ENCODE measurements at regions not wholly inside any gene's neighbourhood (a gene's known extent, or its start where the extent isn't known, plus 50 kb on each side); places are given as distances from the start of the nearest gene placed in this dataset.
"Not testable (repeated sequence)": the region's sequence is repeated elsewhere in the genome, so short reads cannot be mapped to it uniquely, and the experiment has no call there.

DNA sequence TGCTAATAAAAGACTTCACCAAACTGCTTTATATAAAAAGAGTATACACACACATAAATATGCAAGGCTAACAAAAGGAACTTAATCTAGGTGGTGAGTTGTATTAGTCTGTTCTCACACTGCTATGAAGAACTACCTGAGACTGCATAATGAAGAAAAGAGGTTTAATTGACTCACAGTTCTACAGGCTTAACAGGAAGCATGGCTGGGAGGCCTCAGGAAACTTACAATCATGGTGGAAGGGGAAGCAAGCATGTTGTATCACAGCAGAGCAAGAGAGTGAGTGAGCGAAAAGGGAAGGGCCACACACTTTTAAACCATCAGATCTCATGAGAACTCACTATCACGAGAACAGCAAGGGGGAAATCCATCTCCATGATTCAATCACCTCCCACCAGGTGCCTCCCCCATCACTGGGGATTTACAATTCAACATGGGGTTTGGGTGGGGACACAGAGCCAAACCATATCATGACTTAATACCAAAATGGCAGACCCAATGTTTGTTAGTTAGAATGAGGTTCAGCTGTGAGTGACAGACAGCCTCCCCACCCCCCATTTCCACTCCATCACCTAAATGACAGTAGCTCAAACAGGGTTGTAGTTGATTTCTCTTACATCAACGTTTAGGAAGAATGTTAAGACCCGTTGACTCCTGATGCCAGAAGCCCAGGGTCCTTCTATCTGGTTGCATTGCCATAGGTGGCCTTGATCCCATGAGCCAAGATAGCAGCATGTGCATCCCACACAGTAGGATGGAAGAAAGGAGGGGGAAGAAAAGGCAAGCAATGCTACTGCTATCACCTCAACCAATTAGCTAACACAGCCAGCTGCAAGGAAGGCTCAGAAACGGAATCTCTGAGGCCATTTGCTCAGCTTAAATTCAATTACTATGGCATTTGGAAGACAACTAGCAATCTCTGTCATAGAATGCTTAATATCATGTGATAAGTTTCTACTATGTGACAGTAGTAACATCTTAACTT lies 77.0 kb downstream of the CCDC71L start:
- no peak for DNase-seq (ENCODE audit: low read depth)

DNA sequence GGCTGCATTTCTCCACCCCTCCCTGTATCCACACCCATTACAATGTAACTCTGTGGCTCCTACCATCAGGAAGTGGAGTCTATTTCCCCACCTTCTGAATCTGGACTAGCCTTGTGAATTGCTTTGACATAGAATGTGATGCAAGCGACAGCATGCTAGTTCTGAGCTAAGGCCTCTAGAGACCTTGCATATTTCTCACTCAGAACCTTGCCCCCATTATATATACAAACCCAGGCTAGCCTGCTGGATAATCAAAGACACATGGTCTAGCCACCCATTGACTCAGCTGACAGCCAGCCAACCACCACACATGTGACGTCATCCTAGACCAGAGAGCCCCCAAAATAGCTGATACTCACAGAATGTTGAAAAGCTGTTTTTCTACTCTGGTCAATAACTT lies 77.9 kb downstream of the CCDC71L start:
- no peak for DNase-seq (ENCODE audit: low read depth)

DNA sequence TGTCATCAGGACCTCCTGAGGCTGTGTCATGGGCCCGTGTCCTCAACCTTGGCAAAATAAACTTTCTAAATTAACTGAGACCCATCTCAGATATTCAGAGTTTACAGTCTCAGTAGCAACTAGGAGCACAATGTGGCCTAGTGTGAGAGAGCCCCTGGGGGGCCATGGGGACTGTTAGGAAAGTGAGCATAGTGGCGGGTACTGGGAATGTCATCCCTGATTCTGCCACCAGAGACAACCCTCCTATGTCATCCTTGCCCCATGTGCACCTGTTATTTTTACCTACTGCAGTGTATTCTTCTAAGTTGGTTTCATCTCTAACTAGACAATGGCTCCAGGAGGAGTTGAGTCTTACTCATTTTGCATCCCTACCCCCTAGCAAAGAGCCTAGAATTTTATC lies 78.6 kb downstream of the CCDC71L start:
- DNase-seq (ENCODE audit: low read depth): no peak

DNA sequence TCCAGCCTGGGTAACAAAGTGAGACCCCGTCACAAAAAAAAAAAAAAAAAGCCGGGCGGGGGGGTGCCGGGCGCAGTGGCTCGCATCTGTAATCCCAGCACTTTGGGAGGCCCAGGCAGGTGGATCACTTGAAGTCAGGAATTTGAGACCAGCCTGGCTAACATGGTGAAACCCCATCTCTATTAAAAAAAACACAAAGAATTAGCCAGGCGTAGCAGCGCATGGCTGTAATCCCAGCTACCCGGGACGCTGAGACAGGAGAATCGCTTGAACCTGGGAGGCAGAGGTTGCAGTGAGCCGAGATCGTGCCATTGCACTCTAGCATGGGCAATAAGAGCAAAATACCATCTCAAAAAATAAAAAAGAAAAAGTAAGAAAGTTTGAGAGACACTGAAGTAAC lies 81.9 kb downstream of the CCDC71L start:
- not testable (repeated sequence) for DNase-seq (ENCODE audit: low read depth)

DNA sequence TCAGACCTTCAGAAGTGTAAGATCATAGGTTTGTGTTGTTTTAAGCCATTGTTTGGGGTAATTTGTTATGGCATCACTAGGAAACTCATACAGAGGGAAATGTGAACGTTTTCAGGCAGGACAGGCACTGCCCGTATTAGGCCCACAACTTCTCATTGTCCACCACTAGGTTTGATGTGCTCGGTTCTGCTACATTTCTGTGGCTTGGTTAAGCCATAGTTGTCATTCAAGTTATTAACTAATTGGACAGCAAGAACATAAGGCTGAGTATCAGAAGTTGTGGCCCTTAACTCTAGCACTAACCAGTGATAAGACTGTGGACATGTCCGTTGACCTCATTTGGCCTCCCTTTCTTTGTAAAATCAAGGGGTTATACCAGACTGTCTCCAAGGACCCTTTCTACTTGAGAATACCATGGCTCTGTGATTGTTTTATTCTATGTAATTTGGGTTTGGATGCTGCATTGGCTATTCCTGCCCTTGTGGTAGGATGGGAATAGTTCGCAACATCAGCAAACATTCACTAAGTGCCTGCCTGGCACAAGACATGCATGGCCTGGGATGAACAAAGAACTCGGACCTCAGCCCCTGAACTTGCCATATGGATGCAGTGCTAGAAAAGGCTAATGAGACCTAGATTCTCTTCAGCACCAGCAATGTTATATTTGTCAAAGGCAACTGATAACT lies 85.7 kb downstream of the CCDC71L start:
- no peak for DNase-seq (ENCODE audit: low read depth)

DNA sequence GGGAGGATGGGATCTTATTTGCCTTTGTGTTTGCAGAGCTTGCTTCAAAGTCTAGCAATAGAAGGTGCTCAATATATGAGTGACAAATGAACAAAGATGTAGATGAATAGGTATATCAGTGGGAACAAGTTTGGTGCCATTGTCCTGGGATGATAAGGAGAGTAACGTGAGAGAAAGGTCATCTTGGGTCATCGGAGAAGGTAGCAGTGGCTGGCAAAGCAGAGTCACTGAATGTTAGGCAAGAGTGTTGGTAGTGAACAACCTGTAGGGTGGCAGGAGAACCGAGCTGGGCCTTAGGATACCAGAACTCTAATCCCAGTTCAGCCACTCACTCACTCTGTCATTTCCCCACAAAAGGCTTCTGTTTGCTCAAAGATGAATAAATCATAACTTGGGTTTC lies 87.2 kb downstream of the CCDC71L start:
- DNase-seq (ENCODE audit: low read depth): no peak

DNA sequence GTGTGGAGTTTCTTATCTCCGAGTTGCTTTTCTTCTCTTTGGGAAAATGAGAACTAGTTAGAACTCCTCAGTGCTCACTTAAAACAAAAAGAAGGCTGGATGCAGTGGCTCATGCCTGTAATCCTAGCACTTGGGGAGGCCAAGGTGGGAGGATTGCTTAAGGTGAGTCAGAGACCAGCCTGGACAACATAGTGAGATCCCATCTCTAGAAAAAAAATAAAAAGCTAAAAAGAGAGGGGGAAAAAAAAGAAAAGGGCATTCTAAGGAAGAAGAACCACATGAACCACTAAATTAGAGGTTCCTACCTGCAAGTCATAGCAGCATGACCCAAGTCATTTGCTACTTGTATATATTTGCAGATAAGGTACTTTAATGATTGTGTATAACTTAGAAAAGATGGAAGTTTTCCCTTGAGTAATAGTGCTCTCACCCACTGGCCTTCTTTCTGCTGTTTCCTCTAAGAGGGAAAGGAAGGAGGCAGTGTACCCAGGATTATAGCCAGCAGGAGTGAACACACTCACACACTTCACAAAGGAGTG lies 87.8 kb downstream of the CCDC71L start:
- no peak for DNase-seq (ENCODE audit: low read depth)

DNA sequence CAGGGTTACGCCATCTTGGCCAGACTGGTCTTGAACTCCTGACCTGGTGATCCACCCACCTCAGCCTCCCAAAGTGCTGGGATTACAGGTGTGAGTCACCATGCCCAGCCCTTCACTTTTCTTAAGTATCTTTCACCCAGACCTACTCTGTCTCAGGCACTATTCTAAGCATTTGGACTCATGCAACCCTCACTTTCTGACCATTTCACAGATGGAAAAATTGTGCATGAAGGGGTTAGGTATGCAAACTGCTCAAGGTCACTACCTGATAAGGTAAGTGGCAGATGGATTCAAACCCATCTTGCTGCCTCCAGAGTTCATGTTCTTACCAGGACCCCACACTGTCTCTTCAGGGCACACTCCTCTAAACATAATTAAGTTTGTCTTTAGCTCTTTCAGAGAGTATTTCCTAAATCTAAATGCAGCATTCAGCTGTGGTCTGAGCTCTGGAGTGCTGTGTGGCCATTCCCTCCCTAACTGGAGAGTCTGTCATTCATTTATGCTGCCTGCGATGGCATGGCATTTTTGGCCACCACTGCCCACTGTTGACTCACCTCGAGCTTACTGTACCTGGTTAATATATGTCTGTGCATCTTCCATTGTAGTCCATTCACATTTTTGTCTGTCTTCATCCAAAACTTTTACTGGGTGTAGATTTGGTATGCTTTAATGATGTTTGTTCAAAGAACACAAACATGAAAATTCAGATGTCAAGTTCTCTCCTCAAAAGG lies 88.4 kb downstream of the CCDC71L start:
- no peak for DNase-seq (ENCODE audit: low read depth)

DNA sequence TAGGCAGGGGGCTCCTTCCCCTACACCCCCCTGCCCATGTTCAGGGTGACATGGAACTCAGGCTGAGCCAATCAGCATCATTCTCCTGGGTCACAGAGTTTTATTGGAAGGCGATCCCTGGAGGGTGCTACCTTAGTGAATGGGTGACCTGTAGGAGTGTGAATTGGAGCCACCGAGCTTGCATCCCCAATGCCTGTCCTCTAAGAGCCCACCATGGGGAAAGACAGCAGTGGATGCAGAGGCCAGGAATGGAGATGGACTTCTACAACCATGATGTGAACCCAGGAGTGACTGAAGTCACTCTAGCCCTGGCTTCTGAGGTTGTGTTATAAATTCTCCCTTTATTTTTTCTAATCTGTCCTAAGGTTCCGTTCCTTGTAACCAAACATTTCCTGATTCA lies 89.4 kb downstream of the CCDC71L start:
- no peak for DNase-seq (ENCODE audit: low read depth)

DNA sequence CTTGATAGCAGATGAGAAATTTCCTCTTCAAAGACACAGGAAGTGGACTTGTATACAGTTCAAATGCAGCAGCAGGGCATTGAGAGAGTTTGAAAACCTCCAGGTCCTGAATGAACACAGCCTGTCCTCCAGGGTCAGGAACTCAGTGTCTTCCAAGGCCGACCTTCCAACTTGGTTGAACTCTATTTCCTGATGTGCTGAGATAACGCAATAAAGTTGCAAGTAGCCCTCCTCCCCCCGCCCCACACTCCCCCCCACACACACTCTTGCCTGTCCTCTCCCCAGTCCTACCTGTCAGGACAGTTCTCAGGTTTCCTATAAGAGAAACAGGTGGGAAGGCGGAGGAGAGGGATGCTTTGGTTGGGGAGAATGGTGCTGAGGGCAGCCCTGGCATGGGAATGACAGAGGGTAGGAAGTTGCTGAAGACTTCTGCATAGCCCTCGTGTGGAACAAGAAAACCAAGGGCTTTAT lies 90.0 kb downstream of the CCDC71L start:
- DNase-seq (ENCODE audit: low read depth): no peak

DNA sequence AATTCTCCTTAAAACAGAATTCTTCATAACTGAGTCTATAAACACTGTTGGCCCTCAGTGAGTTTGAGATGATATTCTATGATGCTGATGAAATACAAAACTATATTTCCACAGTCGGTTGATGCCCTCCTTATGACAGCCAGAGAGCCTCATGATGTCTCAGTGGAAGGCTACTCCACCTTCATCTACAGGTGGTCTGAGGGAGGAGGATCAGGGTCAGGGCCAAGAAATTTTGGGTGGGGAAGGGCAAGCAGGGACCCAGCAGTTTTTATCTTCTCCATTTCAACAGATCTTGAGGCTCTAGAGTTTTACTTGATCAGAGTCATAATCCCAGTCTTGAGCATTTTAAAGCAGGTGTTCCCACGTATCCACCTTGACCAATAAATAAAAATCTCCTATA lies 90.8 kb downstream of the CCDC71L start:
- no peak for DNase-seq (ENCODE audit: low read depth)

DNA sequence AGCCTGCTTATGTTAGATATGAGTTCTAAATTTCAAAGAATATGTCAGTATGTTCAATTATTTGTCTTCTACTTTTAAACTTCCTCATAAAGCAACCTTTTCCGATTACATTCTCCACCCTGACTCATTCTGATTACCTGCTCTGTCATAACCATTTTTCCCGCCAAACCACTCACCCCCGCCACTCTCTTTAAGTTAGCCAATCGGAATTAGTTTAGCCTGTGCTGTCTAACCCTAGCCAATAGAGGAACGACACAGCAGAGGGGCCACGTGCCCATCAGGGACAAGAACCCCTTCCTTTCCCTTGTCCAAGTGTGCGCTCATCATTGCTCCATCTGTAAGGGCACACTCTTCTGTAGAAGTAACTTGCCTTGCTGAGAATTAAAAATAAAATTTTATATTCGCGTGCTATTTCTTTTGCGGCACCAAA lies 91.4 kb downstream of the CCDC71L start:
- no peak for DNase-seq (ENCODE audit: low read depth)

DNA sequence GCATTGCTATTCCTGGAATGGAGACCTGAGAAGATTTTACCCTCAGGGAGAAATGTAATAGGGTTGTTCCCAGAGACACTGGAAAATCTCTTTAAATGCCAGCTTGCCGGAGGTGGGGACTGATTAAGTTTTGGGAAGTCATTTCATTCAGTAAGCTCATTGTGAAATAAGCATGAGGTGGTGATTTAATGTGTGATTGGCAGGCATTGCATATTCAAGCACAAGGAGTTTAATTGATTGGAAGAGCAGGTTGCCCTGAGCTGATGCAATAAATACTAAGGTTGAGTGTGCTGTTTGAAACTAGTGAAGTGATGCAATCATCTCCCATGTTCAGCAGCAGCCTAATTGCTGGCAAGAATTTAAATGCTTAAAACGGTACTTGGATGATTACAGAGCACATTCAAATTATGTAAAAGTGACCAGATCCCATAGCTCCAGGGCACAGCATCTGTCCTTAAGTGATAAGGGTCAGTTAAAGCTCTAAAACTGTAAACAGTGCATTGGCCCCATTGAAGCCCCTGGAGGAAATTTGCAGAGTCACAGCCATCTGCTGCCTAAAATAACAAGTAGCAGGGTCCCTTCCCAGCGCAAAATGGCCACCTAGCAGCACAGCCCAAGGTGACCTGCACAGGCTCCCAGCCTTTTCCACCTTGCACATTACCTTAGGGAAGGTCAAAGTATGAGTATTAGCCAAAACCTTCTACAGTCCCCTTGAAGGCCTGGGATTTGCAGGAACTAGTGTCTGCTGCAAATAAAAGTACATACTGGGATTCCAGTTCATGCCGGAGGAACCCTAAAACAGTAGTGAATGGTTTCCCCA lies 92.1 kb downstream of the CCDC71L start:
- no peak for DNase-seq (ENCODE audit: low read depth)

DNA sequence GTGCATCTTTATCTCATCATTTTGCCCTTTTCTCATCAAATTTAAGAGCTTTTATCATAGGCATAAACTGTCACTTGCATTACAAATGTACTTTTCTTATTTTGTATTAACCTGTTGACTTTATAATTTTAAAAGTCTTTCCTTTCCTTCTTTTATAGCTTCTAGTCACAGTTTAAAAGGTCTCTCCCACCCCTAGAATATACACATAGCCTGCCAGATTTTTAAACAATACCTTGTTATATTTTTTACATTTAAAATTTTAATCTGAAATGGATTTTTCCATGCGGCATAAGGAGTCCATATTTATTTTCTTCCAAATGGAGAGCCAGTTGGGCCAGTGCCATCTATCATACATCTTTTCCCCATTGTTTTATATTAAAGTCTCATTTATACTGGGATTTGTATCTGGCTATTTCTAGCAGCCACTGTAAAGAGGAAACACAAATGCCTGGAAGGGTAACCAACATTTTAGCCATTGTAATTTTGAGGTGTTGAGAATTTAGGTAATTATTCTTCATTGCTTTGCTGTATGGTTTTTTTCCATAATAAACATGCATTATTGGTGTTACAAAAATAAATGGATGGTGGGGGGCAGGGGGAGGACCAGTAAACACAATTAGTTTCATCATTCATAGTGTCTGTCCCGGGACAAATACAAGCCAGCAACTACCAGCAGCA lies 92.8 kb downstream of the CCDC71L start:
- DNase-seq (ENCODE audit: low read depth): no peak

DNA sequence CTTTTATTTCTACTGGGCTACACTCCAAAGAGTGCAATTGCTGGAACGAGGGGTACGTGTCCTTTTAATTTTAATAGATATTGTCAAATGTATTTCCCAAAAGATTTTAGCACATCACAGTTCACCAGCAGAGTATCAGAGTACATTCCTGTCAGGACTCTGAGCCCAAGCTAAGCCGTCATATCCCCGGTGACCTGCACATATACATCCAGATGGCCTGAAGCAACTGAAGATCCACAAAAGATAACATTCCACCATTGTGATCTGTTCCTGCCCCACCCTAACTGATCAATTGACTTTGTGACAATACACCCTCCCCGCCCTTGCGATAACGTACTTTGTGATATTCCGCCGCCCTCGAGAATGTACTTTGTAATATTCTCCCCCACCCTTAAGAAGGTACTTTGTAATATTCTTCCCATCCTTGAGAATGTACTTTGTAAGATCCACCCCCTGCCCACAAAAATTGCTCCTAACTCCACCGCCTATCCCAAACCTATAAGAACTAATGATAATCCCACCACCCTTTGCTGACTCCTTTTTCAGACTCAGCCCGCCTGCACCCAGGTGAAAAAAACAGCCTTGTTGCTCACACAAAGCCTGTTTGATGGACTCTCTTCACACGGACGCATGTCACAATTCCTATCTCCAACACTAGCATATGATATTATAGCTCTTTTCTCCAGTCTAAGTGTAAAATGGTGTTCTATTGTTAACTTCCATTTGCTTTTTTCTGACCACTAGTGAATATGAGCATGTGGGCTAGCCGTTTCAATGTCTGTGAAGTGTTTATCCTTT lies 93.6 kb downstream of the CCDC71L start:
- not testable (repeated sequence) for DNase-seq (ENCODE audit: low read depth)

DNA sequence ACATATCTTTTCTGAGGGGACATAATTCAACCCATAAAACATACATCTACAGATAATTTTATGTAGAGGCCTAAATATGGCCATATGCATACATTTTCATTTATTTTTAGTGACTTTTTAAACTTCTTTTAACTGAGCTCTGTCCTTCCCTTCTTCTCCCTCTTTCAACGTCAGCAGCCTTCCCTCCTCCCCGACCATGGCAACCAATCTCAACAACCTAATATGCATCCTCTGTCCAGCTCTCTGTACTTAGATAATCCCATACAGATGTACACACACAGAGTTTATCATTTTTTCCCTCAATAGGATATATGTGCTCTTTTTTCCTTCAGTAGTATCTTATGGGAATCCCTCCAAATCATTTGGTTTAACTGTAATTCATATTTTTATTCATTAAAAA lies 94.3 kb downstream of the CCDC71L start:
- peak; percentile 26 for DNase-seq (ENCODE audit: low read depth)

DNA sequence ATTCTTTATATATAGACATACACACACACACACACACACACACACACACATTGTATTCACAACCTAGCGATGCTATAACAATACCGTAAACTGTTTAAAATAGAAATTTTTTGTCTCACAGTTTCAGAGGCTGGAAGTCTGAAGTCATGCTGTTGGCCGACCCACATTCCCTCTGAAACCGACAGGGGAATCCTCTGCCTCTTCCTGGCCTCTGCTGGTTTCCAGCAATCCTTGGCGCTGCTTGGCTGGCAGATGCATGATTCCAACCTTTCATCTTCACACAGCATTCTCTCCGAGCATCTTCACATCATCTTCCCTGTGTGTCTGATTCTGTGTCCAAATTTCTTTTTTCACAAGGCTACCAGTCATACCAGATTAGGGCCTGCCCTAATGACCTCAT lies 94.8 kb downstream of the CCDC71L start:
- DNase-seq (ENCODE audit: low read depth): peak; percentile 24

DNA sequence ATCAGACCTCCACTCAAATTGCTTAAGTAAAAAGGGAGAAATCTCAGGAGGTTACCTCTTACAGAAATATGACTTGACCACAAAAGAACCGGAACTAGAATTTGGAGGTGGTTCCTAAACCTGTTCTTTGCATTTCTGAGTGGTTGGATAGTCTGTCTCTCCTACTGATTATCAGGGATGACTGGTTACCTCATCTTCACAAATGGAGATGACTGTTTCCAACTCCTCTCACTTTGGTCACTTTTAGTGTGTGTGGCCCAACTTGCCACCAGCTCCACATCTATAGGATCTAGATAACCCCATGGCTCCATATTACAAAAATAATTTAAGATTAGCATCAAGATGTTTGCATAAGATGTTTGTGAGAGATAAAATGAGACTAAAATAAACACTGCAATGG lies 95.5 kb downstream of the CCDC71L start:
- no peak for DNase-seq (ENCODE audit: low read depth)

DNA sequence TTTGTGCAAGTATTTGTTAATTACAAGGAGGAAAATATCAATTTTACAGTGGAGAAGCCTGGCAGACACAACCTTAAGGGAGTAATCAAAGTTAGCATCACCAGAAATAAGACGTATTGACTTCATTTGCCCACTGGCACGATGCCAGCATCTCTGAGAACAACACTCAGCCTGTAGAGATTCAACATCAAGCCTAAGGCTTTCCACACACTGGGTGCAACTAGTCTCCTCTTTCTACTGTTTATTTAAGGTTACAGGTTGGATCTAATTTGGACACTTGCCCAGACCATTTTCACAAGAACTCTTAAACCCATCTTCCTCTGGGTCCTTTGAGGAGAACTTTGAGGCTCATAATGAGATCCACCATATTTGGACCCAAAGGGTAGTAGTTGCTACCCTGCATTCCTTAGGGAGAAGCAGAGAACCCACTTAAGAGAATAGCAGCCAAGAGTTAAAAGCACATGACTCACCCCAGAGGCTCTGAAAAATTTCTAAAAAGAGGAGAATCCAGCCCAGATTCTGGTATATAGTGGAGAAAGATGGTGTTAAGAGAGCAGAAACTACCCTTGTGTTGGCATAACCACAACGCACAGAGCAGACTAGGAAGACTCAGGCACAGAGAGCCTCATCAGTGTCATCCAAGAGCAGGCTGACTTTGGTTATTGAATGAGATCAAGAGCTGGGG lies 97.3 kb downstream of the CCDC71L start:
- DNase-seq (ENCODE audit: low read depth): no peak
